ENCODE measurements at regions not wholly inside any gene's neighbourhood (a gene's known extent, or its start where the extent isn't known, plus 50 kb on each side); places are given as distances from the start of the nearest gene placed in this dataset.

GRCh38 chr12:105706973-105707334 is 376.5 kb downstream of the C12orf75 start:
- Histone ChIP-seq H3K9me2 (ENCODE audit: insufficient read depth) (no peaks in the 10 kb centered on the region), H3K4me1 (ENCODE audit: control insufficient read depth in 1 of 2, insufficient read depth in 2 of 2, low read length in 2 of 2) (peaks cover 0 to 7% of the 10 kb centered on the region in 2 experiments; a peak in 2 of 4 replicates), H2AFZ (ENCODE audit: low read depth, low read length, poor library complexity, severe bottlenecking) (no peak overlapping the region), H3K4me3 (replicated peaks in 1 of 2; ENCODE audit: low read depth in 1 of 2, low read length in 2 of 2) (no peak overlapping the region), H3K9me3 (ENCODE audit: control insufficient read depth in 1 of 2, insufficient read depth in 1 of 2, low read depth in 1 of 2, low read length in 2 of 2) (no peaks in the 10 kb centered on the region), H3K79me2 (ENCODE audit: insufficient read depth, low read length) (no peaks in the 10 kb centered on the region), H3K4me2 (ENCODE audit: low read length) (no peak overlapping the region), H3K27me3 (ENCODE audit: insufficient read depth, low read length) (no peaks in the 10 kb centered on the region), H4K20me1 (ENCODE audit: insufficient read depth) (no peaks in the 10 kb centered on the region), H3K36me3 (ENCODE audit: control insufficient read depth in 1 of 2, insufficient read depth in 2 of 2, low read length in 2 of 2) (no peaks in the 10 kb centered on the region), H3K9ac (ENCODE audit: low read length) (no peak overlapping the region), H3K27ac (ENCODE audit: low read depth, low read length) (no peak overlapping the region)
- ATAC-seq: no peak
- BruUV-seq (replicated peaks): no TSS peak
- ChIA-PET RAD21 (ENCODE audit: low non-redundant PET in 1 of 2, low total read pairs in 2 of 2, uncharacterized antibody in 2 of 2, unreplicated experiment in 2 of 2) (no interaction called here), POLR2A (no interaction called here), CTCF (interaction anchor here (1.1 to 1.3 kb wide), 2 partner anchors 429 to 442 kb away, joined by 3 to 6 read pairs; no protein-coding TSS in a partner anchor)
- TF ChIP-seq MAX (IDR thresholded peaks at IDR 0.05): no peak
- no peak for DNase-seq (ENCODE audit: low read depth, low spot score)
- intact Hi-C loops (cut with micrococcal nuclease): loop anchor here (10.0 kb wide), 1 partner anchor 282 kb away; no protein-coding TSS in a partner anchor

- Histone ChIP-seq H3K9ac (ENCODE audit: low read length) (no peak overlapping the region), H3K27me3 (ENCODE audit: insufficient read depth, low read length) (peaks cover 12% of the 10 kb centered on the region; the same call in 1 of the 2 replicates), H3K27ac (ENCODE audit: low read depth, low read length) (no peak overlapping the region), H3K36me3 (ENCODE audit: control insufficient read depth in 1 of 2, insufficient read depth in 2 of 2, low read length in 2 of 2) (no peaks in the 10 kb centered on the region), H3K9me3 (ENCODE audit: control insufficient read depth in 1 of 2, insufficient read depth in 1 of 2, low read depth in 1 of 2, low read length in 2 of 2) (no peaks in the 10 kb centered on the region), H4K20me1 (ENCODE audit: insufficient read depth) (no peaks in the 10 kb centered on the region), H3K79me2 (ENCODE audit: insufficient read depth, low read length) (no peaks in the 10 kb centered on the region), H2AFZ (ENCODE audit: low read depth, low read length, poor library complexity, severe bottlenecking) (no peak overlapping the region), H3K4me3 (replicated peaks in 1 of 2; ENCODE audit: low read depth in 1 of 2, low read length in 2 of 2) (no peak overlapping the region), H3K4me1 (ENCODE audit: control insufficient read depth in 1 of 2, insufficient read depth in 2 of 2, low read length in 2 of 2) (no peaks in the 10 kb centered on the region), H3K9me2 (ENCODE audit: insufficient read depth) (no peaks in the 10 kb centered on the region), H3K4me2 (ENCODE audit: low read length) (no peak overlapping the region)
- CTCF ChIA-PET: interaction anchor here (1.0 kb wide), 1 partner anchor 436 kb away, joined by 3 read pairs; no protein-coding TSS in a partner anchor
- ATAC-seq (no peak), DNase-seq (ENCODE audit: low read depth, low spot score) (no peak)
- POLR2A ChIA-PET: no interaction called here
- no TSS peak for BruUV-seq (replicated peaks)
- RAD21 ChIA-PET (ENCODE audit: low non-redundant PET in 1 of 2, low total read pairs in 2 of 2, uncharacterized antibody in 2 of 2, unreplicated experiment in 2 of 2): no interaction called here
- intact Hi-C loops (cut with micrococcal nuclease): no loop called here
- TF ChIP-seq TCF7L2 (IDR thresholded peaks at IDR 0.05; ENCODE audit: borderline replicate concordance, extremely low read depth, insufficient read depth, insufficient read length) (no peak), CTCF (IDR thresholded peaks at IDR 0.05 in 2 of 3, conservative IDR thresholded peaks at IDR 0.05 in 1 of 3; ENCODE audit: borderline replicate concordance in 1 of 3, insufficient read depth in 1 of 3, low read depth in 2 of 3, low read length in 2 of 3) (no peak), POLR2A (IDR thresholded peaks at IDR 0.05; ENCODE audit: borderline replicate concordance, extremely low read depth, insufficient read depth, insufficient read length) (no peak), EZH2phosphoT487 (IDR thresholded peaks at IDR 0.05; ENCODE audit: borderline replicate concordance) (no peak), SIN3A (IDR thresholded peaks at IDR 0.05; ENCODE audit: low read depth) (no peak), MAX (IDR thresholded peaks at IDR 0.05) (no peak), POLR2AphosphoS5 (IDR thresholded peaks at IDR 0.05; ENCODE audit: low read depth, low read length) (no peak), REST (IDR thresholded peaks at IDR 0.05; ENCODE audit: low read depth) (no peak), CBX3 (IDR thresholded peaks at IDR 0.05; ENCODE audit: low read depth) (no peak), ZNF274 (IDR thresholded peaks at IDR 0.05; ENCODE audit: low read depth, low read length) (no peak), ELF1 (IDR thresholded peaks at IDR 0.05; ENCODE audit: borderline replicate concordance, low read depth) (no peak), ATF3 (IDR thresholded peaks at IDR 0.05) (no peak), ZFX (IDR thresholded peaks at IDR 0.05) (no peak)
Measured at GRCh38 chr12:105713606-105714305, 383.3 kb downstream of the C12orf75 start.
